HEK293 (cell line): ENCODE measurements at regions not wholly inside any gene's neighbourhood (a gene's known extent, or its start where the extent isn't known, plus 50 kb on each side); places are given as distances from the start of the nearest gene placed in this dataset.

ENCODE experiments used
- CTCF ChIA-PET: fragments of 350-600 bp; formaldehyde crosslinking; extraction: SDS; loops from one replicate; lab custom pipeline; 2021; ENCODE audit warnings: antibody characterized with exemption; lab: Yijun Ruan, JAX
- POLR2A ChIA-PET: fragments of 300-600 bp; formaldehyde crosslinking; extraction: SDS; loops from one replicate; lab custom pipeline; 2020; ENCODE audit warnings: antibody characterized with exemption, inconsistent platforms; lab: Yijun Ruan, JAX
- H3K27ac ChIP-seq: fragments of 200-500 bp; sonication (Bioruptor generic); 2 replicates; pipeline ENCODE4 v1.5.1; 2014; ENCODE audit warnings: low read depth, low read length, control low read depth, inconsistent platforms; ENCODE audit errors: extremely low read depth
- H3K36me3 ChIP-seq, 2 experiments: fragments of 200-500 bp in 1 of 2; sonication (Bioruptor generic) in 1 of 2; 1 replicate in 1 of 2; 2 replicates in 1 of 2; pipeline ENCODE4 v1.5.1; 2014 to 2017; ENCODE audit warnings: inconsistent platforms in 2 of 2, low read length in 2 of 2; ENCODE audit not compliant: control insufficient read depth in 2 of 2, insufficient read depth in 1 of 2
- H3K4me1 ChIP-seq: fragments of 200-500 bp; sonication (Bioruptor generic); 2 replicates; pipeline ENCODE4 v1.5.1; 2014; ENCODE audit warnings: mild to moderate bottlenecking, low read length, inconsistent platforms; ENCODE audit not compliant: control insufficient read depth, insufficient read depth
- H3K4me3 ChIP-seq: 2 replicates; pipeline ENCODE4 v1.5.1; 2011; ENCODE audit warnings: low read depth, mild to moderate bottlenecking, control low read depth, low read length, moderate library complexity
- H3K9me3 ChIP-seq: fragments of 200-500 bp; sonication (Bioruptor generic); 2 replicates; pipeline ENCODE4 v1.5.1; 2014; ENCODE audit warnings: low read depth, low read length, inconsistent platforms; ENCODE audit not compliant: control insufficient read depth, insufficient read depth
- HOXD13 ChIP-seq: sonication (generic); formaldehyde crosslinking; IDR thresholded peaks from 2 replicates; pipeline ENCODE4 v1.8.0; 2022; ENCODE audit warnings: missing genetic modification reagents, borderline replicate concordance
- KLF7 ChIP-seq: fragments of 450-650 bp; formaldehyde crosslinking; IDR thresholded peaks from 2 replicates; pipeline ENCODE4 v1.5.1; 2016; ENCODE audit warnings: missing biosample characterization, missing genetic modification characterization, borderline replicate concordance
- ZBTB20 ChIP-seq: fragments of 450-650 bp; formaldehyde crosslinking; IDR thresholded peaks from 2 replicates; pipeline ENCODE4 v1.5.1; 2016; ENCODE audit warnings: missing biosample characterization, missing genetic modification characterization
- ZNF175 ChIP-seq: fragments of 450-650 bp; formaldehyde crosslinking; IDR thresholded peaks from 2 replicates; pipeline ENCODE4 v1.5.1; 2016; ENCODE audit warnings: missing biosample characterization, missing genetic modification characterization
- ZNF19 ChIP-seq: fragments of 450-650 bp; formaldehyde crosslinking; IDR thresholded peaks from 2 replicates; pipeline ENCODE4; 2016; ENCODE audit warnings: missing biosample characterization, missing genetic modification characterization, low read depth
- ZNF302 ChIP-seq: fragments of 450-650 bp; formaldehyde crosslinking; IDR thresholded peaks from 2 replicates; pipeline ENCODE4 v1.5.1; 2016; ENCODE audit warnings: missing biosample characterization, missing genetic modification characterization, low read depth
- ZNF423 ChIP-seq: fragments of 450-650 bp; formaldehyde crosslinking; IDR thresholded peaks from 2 replicates; pipeline ENCODE4 v1.5.1; 2016; ENCODE audit warnings: missing biosample characterization, missing genetic modification characterization
- ZNF558 ChIP-seq: fragments of 450-650 bp; formaldehyde crosslinking; IDR thresholded peaks from 2 replicates; pipeline ENCODE4 v1.5.1; 2016; ENCODE audit warnings: missing biosample characterization, missing genetic modification characterization
- ZNF610 ChIP-seq: fragments of 450-650 bp; formaldehyde crosslinking; IDR thresholded peaks from 2 replicates; pipeline ENCODE4 v1.5.1; 2016; ENCODE audit warnings: missing biosample characterization, missing genetic modification characterization, borderline replicate concordance
- ZNF654 ChIP-seq: fragments of 450-650 bp; formaldehyde crosslinking; IDR thresholded peaks from 2 replicates; pipeline ENCODE4 v1.5.1; 2016; ENCODE audit warnings: low read depth, missing biosample characterization, missing genetic modification characterization
- ZNF701 ChIP-seq: fragments of 450-650 bp; formaldehyde crosslinking; IDR thresholded peaks from 2 replicates; pipeline ENCODE4 v1.5.1; 2016; ENCODE audit warnings: missing biosample characterization, missing genetic modification characterization
- ZNF776 ChIP-seq: fragments of 450-650 bp; formaldehyde crosslinking; IDR thresholded peaks from 2 replicates; pipeline ENCODE4 v1.5.0; 2017; ENCODE audit warnings: missing biosample characterization, missing genetic modification characterization, borderline replicate concordance
- TF ChIP-seq, protein P1 (sequence below): fragments of 450-650 bp; formaldehyde crosslinking; conservative IDR thresholded peaks from 2 replicates; pipeline ENCODE4 v1.5.1; 2016; ENCODE audit warnings: low read depth, missing biosample characterization, missing genetic modification characterization
- TF ChIP-seq, protein P2 (sequence below): fragments of 450-650 bp; formaldehyde crosslinking; IDR thresholded peaks from 2 replicates; pipeline ENCODE4 v1.5.1; 2017; ENCODE audit warnings: missing biosample characterization, missing genetic modification characterization
- TF ChIP-seq, protein P3 (sequence below): fragments of 450-650 bp; formaldehyde crosslinking; IDR thresholded peaks from 2 replicates; pipeline ENCODE4 v1.5.1; 2016; ENCODE audit warnings: missing biosample characterization, missing genetic modification characterization

DNA sequence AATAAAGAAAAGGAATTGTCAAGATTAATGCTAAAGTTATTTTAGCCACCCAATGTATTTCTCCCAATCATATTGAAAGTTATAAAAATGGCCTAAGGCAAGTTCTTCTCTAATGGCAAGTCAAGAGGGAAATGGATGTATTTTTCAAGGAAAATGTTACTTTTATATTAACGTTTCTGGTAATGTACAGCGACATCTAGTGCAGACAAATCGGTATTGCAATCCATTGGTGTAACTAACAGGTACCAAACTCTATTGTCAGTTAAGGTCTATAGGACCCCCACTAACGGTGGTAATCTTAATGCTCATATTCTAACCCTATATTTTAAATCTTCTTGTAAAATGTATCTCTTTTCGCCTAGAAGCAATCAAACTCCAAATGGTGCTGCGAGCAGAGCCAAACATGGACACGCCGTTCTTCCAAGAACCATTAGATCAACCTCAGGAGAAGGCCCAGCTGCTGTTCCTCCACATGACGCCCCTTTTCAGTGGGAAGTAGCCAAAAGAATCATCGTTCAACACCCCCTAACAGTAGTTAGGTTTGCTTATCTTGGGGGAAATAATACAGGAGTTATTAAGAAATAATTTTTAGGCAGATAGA lies 98.5 kb upstream of the PABPC3 start:
- CTCF ChIA-PET = interaction anchor here (0.6 to 1.2 kb wide), 3 partner anchors 93 to 155 kb away, joined by 3 to 4 read pairs (median 3); no protein-coding TSS in a partner anchor
- TF ChIP-seq ZNF175 (tag by site-specific recombination) = no peak
- no peak for TF ChIP-seq ZNF423 (tag by site-specific recombination)
- TF ChIP-seq ZBTB20 (tag by site-specific recombination) = no peak
- TF ChIP-seq ZNF654 (tag by site-specific recombination) = peak; percentile 55
- H3K4me1 ChIP-seq = no peaks in the 10 kb centered on the region

DNA sequence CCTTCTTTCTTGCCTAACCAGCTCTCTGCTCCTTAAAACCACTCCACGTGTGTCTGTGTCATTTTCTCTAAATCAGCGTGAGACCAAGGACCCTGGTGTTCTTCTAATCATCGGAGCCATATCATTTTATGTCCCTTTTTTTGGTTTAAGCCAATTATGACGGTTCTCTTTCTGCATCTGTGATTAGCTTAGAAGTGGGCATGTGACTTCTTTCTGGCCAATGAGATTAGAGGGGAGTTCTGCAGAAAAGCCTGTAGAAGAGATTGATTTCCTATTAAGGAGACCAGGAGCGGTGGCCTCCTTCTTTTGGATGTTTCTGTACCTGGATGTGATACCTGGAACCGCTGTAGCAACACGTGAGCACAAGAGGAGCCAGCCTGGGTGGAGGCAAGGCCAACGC lies 97.5 kb upstream of the PABPC3 start:
- Histone ChIP-seq H3K27ac (no peak overlapping the region), H3K36me3 (no peaks in the 10 kb centered on the region), H3K9me3 (no peaks in the 10 kb centered on the region), H3K4me3 (no peak overlapping the region)
- CTCF ChIA-PET = interaction anchor here (0.6 to 1.2 kb wide), 3 partner anchors 116 to 431 kb away, joined by 3 read pairs; no protein-coding TSS in a partner anchor
- TF ChIP-seq, protein P1, sequence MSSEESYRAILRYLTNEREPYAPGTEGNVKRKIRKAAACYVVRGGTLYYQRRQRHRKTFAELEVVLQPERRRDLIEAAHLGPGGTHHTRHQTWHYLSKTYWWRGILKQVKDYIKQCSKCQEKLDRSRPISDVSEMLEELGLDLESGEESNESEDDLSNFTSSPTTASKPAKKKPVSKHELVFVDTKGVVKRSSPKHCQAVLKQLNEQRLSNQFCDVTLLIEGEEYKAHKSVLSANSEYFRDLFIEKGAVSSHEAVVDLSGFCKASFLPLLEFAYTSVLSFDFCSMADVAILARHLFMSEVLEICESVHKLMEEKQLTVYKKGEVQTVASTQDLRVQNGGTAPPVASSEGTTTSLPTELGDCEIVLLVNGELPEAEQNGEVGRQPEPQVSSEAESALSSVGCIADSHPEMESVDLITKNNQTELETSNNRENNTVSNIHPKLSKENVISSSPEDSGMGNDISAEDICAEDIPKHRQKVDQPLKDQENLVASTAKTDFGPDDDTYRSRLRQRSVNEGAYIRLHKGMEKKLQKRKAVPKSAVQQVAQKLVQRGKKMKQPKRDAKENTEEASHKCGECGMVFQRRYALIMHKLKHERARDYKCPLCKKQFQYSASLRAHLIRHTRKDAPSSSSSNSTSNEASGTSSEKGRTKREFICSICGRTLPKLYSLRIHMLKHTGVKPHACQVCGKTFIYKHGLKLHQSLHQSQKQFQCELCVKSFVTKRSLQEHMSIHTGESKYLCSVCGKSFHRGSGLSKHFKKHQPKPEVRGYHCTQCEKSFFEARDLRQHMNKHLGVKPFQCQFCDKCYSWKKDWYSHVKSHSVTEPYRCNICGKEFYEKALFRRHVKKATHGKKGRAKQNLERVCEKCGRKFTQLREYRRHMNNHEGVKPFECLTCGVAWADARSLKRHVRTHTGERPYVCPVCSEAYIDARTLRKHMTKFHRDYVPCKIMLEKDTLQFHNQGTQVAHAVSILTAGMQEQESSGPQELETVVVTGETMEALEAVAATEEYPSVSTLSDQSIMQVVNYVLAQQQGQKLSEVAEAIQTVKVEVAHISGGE = no peak
- TF ChIP-seq, protein P2, sequence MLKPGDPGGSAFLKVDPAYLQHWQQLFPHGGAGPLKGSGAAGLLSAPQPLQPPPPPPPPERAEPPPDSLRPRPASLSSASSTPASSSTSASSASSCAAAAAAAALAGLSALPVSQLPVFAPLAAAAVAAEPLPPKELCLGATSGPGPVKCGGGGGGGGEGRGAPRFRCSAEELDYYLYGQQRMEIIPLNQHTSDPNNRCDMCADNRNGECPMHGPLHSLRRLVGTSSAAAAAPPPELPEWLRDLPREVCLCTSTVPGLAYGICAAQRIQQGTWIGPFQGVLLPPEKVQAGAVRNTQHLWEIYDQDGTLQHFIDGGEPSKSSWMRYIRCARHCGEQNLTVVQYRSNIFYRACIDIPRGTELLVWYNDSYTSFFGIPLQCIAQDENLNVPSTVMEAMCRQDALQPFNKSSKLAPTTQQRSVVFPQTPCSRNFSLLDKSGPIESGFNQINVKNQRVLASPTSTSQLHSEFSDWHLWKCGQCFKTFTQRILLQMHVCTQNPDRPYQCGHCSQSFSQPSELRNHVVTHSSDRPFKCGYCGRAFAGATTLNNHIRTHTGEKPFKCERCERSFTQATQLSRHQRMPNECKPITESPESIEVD = no peak
- TF ChIP-seq HOXD13 (CRISPR knock-in tag) = no peak
- no peak for TF ChIP-seq ZNF19 (tag by site-specific recombination)
- no peak for TF ChIP-seq ZNF701 (tag by site-specific recombination)
- no peak for TF ChIP-seq ZNF302 (tag by site-specific recombination)
- no peak for TF ChIP-seq ZNF610 (tag by site-specific recombination)
- no peak for TF ChIP-seq KLF7 (tag by site-specific recombination)
- TF ChIP-seq ZNF776 (tag by site-specific recombination) = no peak
- TF ChIP-seq, protein P3, sequence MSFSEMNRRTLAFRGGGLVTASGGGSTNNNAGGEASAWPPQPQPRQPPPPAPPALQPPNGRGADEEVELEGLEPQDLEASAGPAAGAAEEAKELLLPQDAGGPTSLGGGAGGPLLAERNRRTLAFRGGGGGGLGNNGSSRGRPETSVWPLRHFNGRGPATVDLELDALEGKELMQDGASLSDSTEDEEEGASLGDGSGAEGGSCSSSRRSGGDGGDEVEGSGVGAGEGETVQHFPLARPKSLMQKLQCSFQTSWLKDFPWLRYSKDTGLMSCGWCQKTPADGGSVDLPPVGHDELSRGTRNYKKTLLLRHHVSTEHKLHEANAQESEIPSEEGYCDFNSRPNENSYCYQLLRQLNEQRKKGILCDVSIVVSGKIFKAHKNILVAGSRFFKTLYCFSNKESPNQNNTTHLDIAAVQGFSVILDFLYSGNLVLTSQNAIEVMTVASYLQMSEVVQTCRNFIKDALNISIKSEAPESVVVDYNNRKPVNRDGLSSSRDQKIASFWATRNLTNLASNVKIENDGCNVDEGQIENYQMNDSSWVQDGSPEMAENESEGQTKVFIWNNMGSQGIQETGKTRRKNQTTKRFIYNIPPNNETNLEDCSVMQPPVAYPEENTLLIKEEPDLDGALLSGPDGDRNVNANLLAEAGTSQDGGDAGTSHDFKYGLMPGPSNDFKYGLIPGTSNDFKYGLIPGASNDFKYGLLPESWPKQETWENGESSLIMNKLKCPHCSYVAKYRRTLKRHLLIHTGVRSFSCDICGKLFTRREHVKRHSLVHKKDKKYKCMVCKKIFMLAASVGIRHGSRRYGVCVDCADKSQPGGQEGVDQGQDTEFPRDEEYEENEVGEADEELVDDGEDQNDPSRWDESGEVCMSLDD (tag by site-specific recombination) = no peak
- TF ChIP-seq ZNF558 (tag by site-specific recombination) = no peak
- TF ChIP-seq, all 188 proteins: peak for 0
- POLR2A ChIA-PET = no interaction called here
- H3K4me1 ChIP-seq = no peaks in the 10 kb centered on the region

More for the DNA sequence above, 98.5 kb upstream of the PABPC3 start:
- POLR2A ChIA-PET = no interaction called here
- Histone ChIP-seq H3K27ac (no peak overlapping the region), H3K36me3 (no peaks in the 10 kb centered on the region), H3K9me3 (no peaks in the 10 kb centered on the region), H3K4me3 (no peak overlapping the region)
